Brain microvascular endothelial cell (primary cell): ENCODE measurements at regions not wholly inside any gene's neighbourhood (a gene's known extent, or its start where the extent isn't known, plus 50 kb on each side); places are given as distances from the start of the nearest gene placed in this dataset.

Experiments
- DNase-seq: peaks from one replicate; pipeline ENCODE4 v3.0.0-alpha.2; 2020
- H3K27ac ChIP-seq: fragments of 250-450 bp; sonication (Bioruptor Pico); 2 replicates; pipeline ENCODE4 v1.5.1; 2020; ENCODE audit warnings: mild to moderate bottlenecking, moderate library complexity
- H3K27me3 ChIP-seq: fragments of 250-450 bp; sonication (Bioruptor Pico); replicated peaks from 2 replicates; pipeline ENCODE4 v1.5.1; 2020; ENCODE audit warnings: mild to moderate bottlenecking
- H3K36me3 ChIP-seq: fragments of 250-450 bp; sonication (Bioruptor Pico); replicated peaks from 2 replicates; pipeline ENCODE4 v1.5.1; 2020; ENCODE audit warnings: mild to moderate bottlenecking
- H3K4me3 ChIP-seq: 2 replicates; pipeline ENCODE4 v1.5.1; 2011; ENCODE audit warnings: low read depth, mild to moderate bottlenecking, control low read depth, low read length, moderate library complexity
- in situ Hi-C: cut with HindIII; loops from 2 replicates; pipeline ENCODE4 v1.10.0; 2017; ENCODE audit warnings: low sequenced_read_pairs, low pct_ligation_motif_present
- TF ChIP-seq, protein P1 (sequence below): IDR thresholded peaks from 2 replicates; pipeline ENCODE4 v1.5.1; 2011; ENCODE audit warnings: low read depth, mild to moderate bottlenecking, moderate library complexity, low read length, control low read depth, inconsistent platforms; ENCODE audit errors: missing control alignments

DNA sequence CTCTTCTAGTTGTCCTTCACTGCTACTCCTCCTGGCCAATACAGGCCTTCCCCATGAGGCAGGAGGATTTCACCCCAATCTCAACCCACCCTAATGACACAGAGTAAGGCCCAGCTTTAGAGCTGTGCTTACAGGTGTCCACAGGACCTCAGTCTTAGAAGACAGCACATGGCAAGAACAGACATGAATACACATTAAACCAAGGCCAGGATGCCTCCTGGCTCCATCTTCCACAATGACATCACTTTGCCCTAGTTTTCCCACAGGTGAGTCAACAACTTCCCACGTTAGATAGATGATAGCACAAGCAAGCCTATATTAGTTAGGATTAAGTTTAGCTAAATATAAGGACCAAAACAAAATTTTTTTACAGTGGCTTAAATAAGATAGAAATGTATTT is 63.8 kb upstream of the NOCT start:
- TF ChIP-seq, protein P1, sequence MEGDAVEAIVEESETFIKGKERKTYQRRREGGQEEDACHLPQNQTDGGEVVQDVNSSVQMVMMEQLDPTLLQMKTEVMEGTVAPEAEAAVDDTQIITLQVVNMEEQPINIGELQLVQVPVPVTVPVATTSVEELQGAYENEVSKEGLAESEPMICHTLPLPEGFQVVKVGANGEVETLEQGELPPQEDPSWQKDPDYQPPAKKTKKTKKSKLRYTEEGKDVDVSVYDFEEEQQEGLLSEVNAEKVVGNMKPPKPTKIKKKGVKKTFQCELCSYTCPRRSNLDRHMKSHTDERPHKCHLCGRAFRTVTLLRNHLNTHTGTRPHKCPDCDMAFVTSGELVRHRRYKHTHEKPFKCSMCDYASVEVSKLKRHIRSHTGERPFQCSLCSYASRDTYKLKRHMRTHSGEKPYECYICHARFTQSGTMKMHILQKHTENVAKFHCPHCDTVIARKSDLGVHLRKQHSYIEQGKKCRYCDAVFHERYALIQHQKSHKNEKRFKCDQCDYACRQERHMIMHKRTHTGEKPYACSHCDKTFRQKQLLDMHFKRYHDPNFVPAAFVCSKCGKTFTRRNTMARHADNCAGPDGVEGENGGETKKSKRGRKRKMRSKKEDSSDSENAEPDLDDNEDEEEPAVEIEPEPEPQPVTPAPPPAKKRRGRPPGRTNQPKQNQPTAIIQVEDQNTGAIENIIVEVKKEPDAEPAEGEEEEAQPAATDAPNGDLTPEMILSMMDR, result no peak
- Histone ChIP-seq H3K27ac (no peak overlapping the region), H3K36me3 (no peaks in the 10 kb centered on the region), H3K4me3 (no peak overlapping the region), H3K27me3 (no peaks in the 10 kb centered on the region)
- DNase-seq, result no peak
- in situ Hi-C loops, result no loop called here

- TF ChIP-seq, protein P1, result no peak
- in situ Hi-C loops, result no loop called here
- H3K27me3 ChIP-seq, result no peaks in the 10 kb centered on the region
- no peak for DNase-seq
- no peak overlapping the region for H3K27ac ChIP-seq
- H3K4me3 ChIP-seq, result no peak overlapping the region
- no peaks in the 10 kb centered on the region for H3K36me3 ChIP-seq
Observed at GRCh38 chr4:138949866-138950265, 65.7 kb upstream of the NOCT start.

DNA sequence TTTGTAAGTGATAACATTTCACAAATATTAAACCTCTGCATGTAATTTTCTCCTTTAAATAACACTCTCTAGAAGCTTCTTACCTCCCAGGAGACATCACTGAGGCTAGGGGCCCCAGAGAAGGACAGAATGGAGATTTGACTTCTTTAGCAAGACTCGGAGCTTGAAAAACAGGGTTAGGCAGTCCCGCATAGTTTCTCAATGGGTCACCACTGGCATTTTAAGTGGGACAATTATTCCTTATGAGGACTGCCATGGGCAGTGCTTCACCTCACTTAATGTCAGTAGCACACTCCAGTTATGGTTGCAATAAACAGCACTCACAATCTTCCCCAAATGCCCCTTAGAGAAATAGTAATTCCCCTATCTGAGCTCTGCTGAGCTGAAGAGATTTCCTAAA is 66.7 kb upstream of the NOCT start:
- DNase-seq, result no peak
- TF ChIP-seq, protein P1, result no peak
- no peaks in the 10 kb centered on the region for H3K36me3 ChIP-seq
- no peak overlapping the region for H3K27ac ChIP-seq
- no peak overlapping the region for H3K4me3 ChIP-seq
- H3K27me3 ChIP-seq, result no peaks in the 10 kb centered on the region
- in situ Hi-C loops, result no loop called here

DNA sequence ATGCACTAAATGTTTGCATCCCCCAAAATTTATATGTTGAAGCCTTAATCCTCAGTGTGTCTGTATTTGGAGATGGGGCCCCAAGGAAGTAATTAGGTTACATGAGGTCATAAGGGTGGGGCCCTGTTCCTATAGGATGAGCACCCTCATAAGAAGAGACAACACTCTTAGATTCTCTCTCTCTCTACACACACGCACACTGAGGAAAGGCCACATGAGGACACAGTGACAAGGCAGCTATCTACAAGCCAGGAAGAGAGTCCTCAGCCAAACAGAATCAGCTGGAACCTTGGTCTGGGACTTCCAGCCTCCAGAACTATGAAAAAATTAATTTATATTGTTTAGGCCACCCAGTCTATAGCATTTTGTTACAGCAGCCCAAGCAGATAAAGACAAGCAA is 69.3 kb upstream of the NOCT start:
- DNase-seq, result no peak
- Histone ChIP-seq H3K4me3 (no peak overlapping the region), H3K36me3 (no peaks in the 10 kb centered on the region), H3K27ac (no peak overlapping the region), H3K27me3 (no peaks in the 10 kb centered on the region)
- in situ Hi-C loops, result no loop called here
- TF ChIP-seq, protein P1, result no peak

GRCh38 chr4:138945840-138946239 is 69.7 kb upstream of the NOCT start:
- TF ChIP-seq, protein P1, result no peak
- Histone ChIP-seq H3K27ac (no peak overlapping the region), H3K36me3 (no peaks in the 10 kb centered on the region), H3K4me3 (no peak overlapping the region), H3K27me3 (no peaks in the 10 kb centered on the region)
- in situ Hi-C loops, result no loop called here
- DNase-seq, result no peak

GRCh38 chr4:138945401-138945800 is 70.2 kb upstream of the NOCT start:
- no peak overlapping the region for H3K27ac ChIP-seq
- in situ Hi-C loops, result no loop called here
- no peaks in the 10 kb centered on the region for H3K36me3 ChIP-seq
- no peaks in the 10 kb centered on the region for H3K27me3 ChIP-seq
- H3K4me3 ChIP-seq, result no peak overlapping the region
- TF ChIP-seq, protein P1, result no peak
- no peak for DNase-seq
